ENCODE measurements at regions not wholly inside any gene's neighbourhood (a gene's known extent, or its start where the extent isn't known, plus 50 kb on each side); places are given as distances from the start of the nearest gene placed in this dataset.
"Not testable (repeated sequence)": the region's sequence is repeated elsewhere in the genome, so short reads cannot be mapped to it uniquely, and the experiment has no call there.

- CTCF ChIA-PET = no interaction called here
- Mint-ChIP-seq H3K4me3 (no peak overlapping the region), H3K27ac (no peak overlapping the region), H3K4me1 (ENCODE audit: low read depth) (no peaks in the 10 kb centered on the region), H3K27me3 (ENCODE audit: low read depth) (no peaks in the 10 kb centered on the region), H3K36me3 (ENCODE audit: low read depth) (no peaks in the 10 kb centered on the region), H3K9me3 (ENCODE audit: insufficient read depth) (no peaks in the 10 kb centered on the region)
- POLR2A ChIA-PET = no interaction called here
- ATAC-seq (no peak), DNase-seq (no peak)
Measured at GRCh38 chr16:79895917-79896203, 295.3 kb upstream of the MAF start.

- no peaks in the 10 kb centered on the region for H3K4me1 Mint-ChIP-seq (ENCODE audit: low read depth)
- no peaks in the 10 kb centered on the region for H3K9me3 Mint-ChIP-seq (ENCODE audit: insufficient read depth)
- no peak overlapping the region for H3K27ac Mint-ChIP-seq
- H3K4me3 Mint-ChIP-seq = no peak overlapping the region
- DNase-seq = no peak
- no peaks in the 10 kb centered on the region for H3K27me3 Mint-ChIP-seq (ENCODE audit: low read depth)
- ChIA-PET POLR2A (no interaction called here), CTCF (no interaction called here)
- ATAC-seq = no peak
- no peaks in the 10 kb centered on the region for H3K36me3 Mint-ChIP-seq (ENCODE audit: low read depth)
Measured at GRCh38 chr16:79895053-79895916, 294.7 kb upstream of the MAF start.

GRCh38 chr16:79893445-79893844 is 292.9 kb upstream of the MAF start:
- Mint-ChIP-seq H3K27me3 (ENCODE audit: low read depth) (no peaks in the 10 kb centered on the region), H3K4me3 (no peak overlapping the region), H3K9me3 (ENCODE audit: insufficient read depth) (no peaks in the 10 kb centered on the region), H3K4me1 (ENCODE audit: low read depth) (no peaks in the 10 kb centered on the region), H3K27ac (no peak overlapping the region), H3K36me3 (ENCODE audit: low read depth) (no peaks in the 10 kb centered on the region)
- CTCF ChIA-PET = no interaction called here
- DNase-seq = no peak
- no peak for ATAC-seq
- POLR2A ChIA-PET = no interaction called here

GRCh38 chr16:79892278-79892677 is 291.7 kb upstream of the MAF start:
- no peak for ATAC-seq
- H3K4me1 Mint-ChIP-seq (ENCODE audit: low read depth) = no peaks in the 10 kb centered on the region
- H3K27ac Mint-ChIP-seq = no peak overlapping the region
- DNase-seq = no peak
- no peaks in the 10 kb centered on the region for H3K27me3 Mint-ChIP-seq (ENCODE audit: low read depth)
- ChIA-PET CTCF (interaction anchor here (1.2 kb wide), 1 partner anchor 26 kb away, joined by 3 read pairs; no protein-coding TSS in a partner anchor), POLR2A (no interaction called here)
- H3K9me3 Mint-ChIP-seq (ENCODE audit: insufficient read depth) = no peaks in the 10 kb centered on the region
- H3K36me3 Mint-ChIP-seq (ENCODE audit: low read depth) = no peaks in the 10 kb centered on the region
- no peak overlapping the region for H3K4me3 Mint-ChIP-seq

GRCh38 chr16:79891458-79891857 is 290.9 kb upstream of the MAF start:
- POLR2A ChIA-PET = no interaction called here
- ATAC-seq = no peak
- no peak for DNase-seq
- CTCF ChIA-PET = interaction anchor here (1.2 kb wide), 1 partner anchor 25 kb away, joined by 3 read pairs; no protein-coding TSS in a partner anchor
- no peaks in the 10 kb centered on the region for H3K4me1 Mint-ChIP-seq (ENCODE audit: low read depth)
- no peaks in the 10 kb centered on the region for H3K36me3 Mint-ChIP-seq (ENCODE audit: low read depth)
- no peak overlapping the region for H3K4me3 Mint-ChIP-seq
- H3K27ac Mint-ChIP-seq = no peak overlapping the region
- H3K27me3 Mint-ChIP-seq (ENCODE audit: low read depth) = no peaks in the 10 kb centered on the region
- H3K9me3 Mint-ChIP-seq (ENCODE audit: insufficient read depth) = no peaks in the 10 kb centered on the region

GRCh38 chr16:79887541-79888540 is 287.3 kb upstream of the MAF start:
- ChIA-PET CTCF (no interaction called here), POLR2A (no interaction called here)
- no peak for ATAC-seq

GRCh38 chr16:79885320-79885719 is 284.8 kb upstream of the MAF start:
- Mint-ChIP-seq H3K4me3 (no peak overlapping the region), H3K9me3 (ENCODE audit: insufficient read depth) (no peaks in the 10 kb centered on the region), H3K4me1 (ENCODE audit: low read depth) (no peaks in the 10 kb centered on the region), H3K36me3 (ENCODE audit: low read depth) (no peaks in the 10 kb centered on the region), H3K27me3 (ENCODE audit: low read depth) (no peaks in the 10 kb centered on the region), H3K27ac (no peak overlapping the region)
- POLR2A ChIA-PET = no interaction called here
- CTCF ChIA-PET = no interaction called here
- no peak for DNase-seq
- ATAC-seq = no peak

More at GRCh38 chr16:79887541-79888540, 287.3 kb upstream of the MAF start:
- no peaks in the 10 kb centered on the region for H3K36me3 Mint-ChIP-seq (ENCODE audit: low read depth)
- H3K27me3 Mint-ChIP-seq (ENCODE audit: low read depth) = no peaks in the 10 kb centered on the region
- no peak for DNase-seq
- H3K4me1 Mint-ChIP-seq (ENCODE audit: low read depth) = no peaks in the 10 kb centered on the region
- H3K4me3 Mint-ChIP-seq = no peak overlapping the region
- H3K9me3 Mint-ChIP-seq (ENCODE audit: insufficient read depth) = no peaks in the 10 kb centered on the region
- no peak overlapping the region for H3K27ac Mint-ChIP-seq

GRCh38 chr16:79883494-79883893 is 283.0 kb upstream of the MAF start:
- Mint-ChIP-seq H3K27ac (no peak overlapping the region), H3K27me3 (ENCODE audit: low read depth) (no peaks in the 10 kb centered on the region)
- no peak for ATAC-seq

GRCh38 chr16:79882340-79883005 is 281.9 kb upstream of the MAF start:
- Mint-ChIP-seq H3K27me3 (ENCODE audit: low read depth) (no peaks in the 10 kb centered on the region), H3K4me1 (ENCODE audit: low read depth) (no peaks in the 10 kb centered on the region), H3K36me3 (ENCODE audit: low read depth) (no peaks in the 10 kb centered on the region), H3K4me3 (no peak overlapping the region), H3K9me3 (ENCODE audit: insufficient read depth) (no peaks in the 10 kb centered on the region), H3K27ac (no peak overlapping the region)
- CTCF ChIA-PET = no interaction called here
- DNase-seq (no peak), ATAC-seq (no peak)
- POLR2A ChIA-PET = interaction anchor here (0.6 kb wide), 1 partner anchor 100 kb away, joined by 3 read pairs; no protein-coding TSS in a partner anchor

More at GRCh38 chr16:79883494-79883893, 283.0 kb upstream of the MAF start:
- H3K36me3 Mint-ChIP-seq (ENCODE audit: low read depth) = no peaks in the 10 kb centered on the region
- no peaks in the 10 kb centered on the region for H3K9me3 Mint-ChIP-seq (ENCODE audit: insufficient read depth)
- POLR2A ChIA-PET = no interaction called here
- DNase-seq = no peak
- no peak overlapping the region for H3K4me3 Mint-ChIP-seq
- CTCF ChIA-PET = no interaction called here
- no peaks in the 10 kb centered on the region for H3K4me1 Mint-ChIP-seq (ENCODE audit: low read depth)

- H3K4me3 Mint-ChIP-seq; DNase-seq; H3K4me1 Mint-ChIP-seq (ENCODE audit: low read depth); CTCF ChIA-PET; ATAC-seq; H3K9me3 Mint-ChIP-seq (ENCODE audit: insufficient read depth); POLR2A ChIA-PET; H3K27ac Mint-ChIP-seq; H3K36me3 Mint-ChIP-seq (ENCODE audit: low read depth); H3K27me3 Mint-ChIP-seq (ENCODE audit: low read depth): not testable (repeated sequence)
Measured at GRCh38 chr16:79881107-79881506, 280.6 kb upstream of the MAF start.

- Mint-ChIP-seq H3K9me3 (ENCODE audit: insufficient read depth) (no peaks in the 10 kb centered on the region), H3K36me3 (ENCODE audit: low read depth) (no peaks in the 10 kb centered on the region), H3K27me3 (ENCODE audit: low read depth) (no peaks in the 10 kb centered on the region), H3K27ac (no peak overlapping the region), H3K4me3 (no peak overlapping the region), H3K4me1 (ENCODE audit: low read depth) (no peaks in the 10 kb centered on the region)
- ChIA-PET CTCF (no interaction called here), POLR2A (interaction anchor here (0.7 kb wide), 1 partner anchor 508 kb away, joined by 3 read pairs; no protein-coding TSS in a partner anchor)
- ATAC-seq (no peak), DNase-seq (no peak)
Measured at GRCh38 chr16:79876332-79876730, 275.8 kb upstream of the MAF start.

- POLR2A ChIA-PET = no interaction called here
- Mint-ChIP-seq H3K4me3 (no peak overlapping the region), H3K4me1 (ENCODE audit: low read depth) (no peaks in the 10 kb centered on the region), H3K27ac (no peak overlapping the region), H3K9me3 (ENCODE audit: insufficient read depth) (no peaks in the 10 kb centered on the region), H3K36me3 (ENCODE audit: low read depth) (no peaks in the 10 kb centered on the region), H3K27me3 (ENCODE audit: low read depth) (no peaks in the 10 kb centered on the region)
- DNase-seq (no peak), ATAC-seq (no peak)
- CTCF ChIA-PET = no interaction called here
Measured at GRCh38 chr16:79874391-79874790, 273.9 kb upstream of the MAF start.
